MM.1S (cell line): ENCODE measurements at regions not wholly inside any gene's neighbourhood (a gene's known extent, or its start where the extent isn't known, plus 50 kb on each side); places are given as distances from the start of the nearest gene placed in this dataset.

ENCODE experiments used
- DNase-seq: peaks from one replicate; pipeline ENCODE4 v3.0.0-alpha.2; 2015
- H2AFZ ChIP-seq: fragments of 300-600 bp; sonication (generic); 2 replicates; pipeline ENCODE4 v1.6.0; 2016; ENCODE audit warnings: antibody characterized with exemption, low read length
- H3F3A ChIP-seq: fragments of 300-600 bp; sonication (generic); 2 replicates; pipeline ENCODE4 v1.6.1; 2016; ENCODE audit warnings: mild to moderate bottlenecking, antibody characterized with exemption, low read length, moderate library complexity, mixed read lengths; ENCODE audit not compliant: insufficient read depth
- H3K27ac ChIP-seq: fragments of 300-600 bp; sonication (generic); 2 replicates; pipeline ENCODE4 v1.5.1; 2016; ENCODE audit warnings: mild to moderate bottlenecking, low read length
- H3K27me3 ChIP-seq: fragments of 300-600 bp; sonication (generic); replicated peaks from 2 replicates; pipeline ENCODE4 v1.6.0; 2016; ENCODE audit warnings: low read length; ENCODE audit not compliant: insufficient read depth
- H3K36me3 ChIP-seq: fragments of 300-600 bp; sonication (generic); replicated peaks from 2 replicates; pipeline ENCODE4 v1.6.1; 2016; ENCODE audit warnings: mild to moderate bottlenecking, low read length, mixed read lengths; ENCODE audit not compliant: insufficient read depth
- H3K4me1 ChIP-seq: fragments of 300-600 bp; sonication (generic); 2 replicates; pipeline ENCODE4 v1.6.1; 2016; ENCODE audit warnings: low read length, mixed read lengths
- H3K4me2 ChIP-seq: fragments of 300-600 bp; sonication (generic); 2 replicates; pipeline ENCODE4 v1.6.0; 2016; ENCODE audit warnings: low read depth, low read length
- H3K4me3 ChIP-seq: fragments of 300-600 bp; sonication (generic); 2 replicates; pipeline ENCODE4 v1.5.1; 2016; ENCODE audit warnings: low read length, mixed read lengths
- H3K79me2 ChIP-seq: fragments of 300-600 bp; sonication (generic); 2 replicates; pipeline ENCODE4 v1.6.1; 2016; ENCODE audit warnings: mixed run types, low read length, mixed read lengths
- H3K9ac ChIP-seq: fragments of 300-600 bp; sonication (generic); 2 replicates; pipeline ENCODE4 v1.6.1; 2016; ENCODE audit warnings: low read length, mixed read lengths
- H3K9me2 ChIP-seq: fragments of 300-600 bp; sonication (generic); replicated peaks from 2 replicates; pipeline ENCODE4 v1.6.1; 2016; ENCODE audit warnings: mild to moderate bottlenecking, low read length, mixed read lengths; ENCODE audit not compliant: insufficient read depth
- H3K9me3 ChIP-seq: fragments of 300-600 bp; sonication (generic); replicated peaks from 2 replicates; pipeline ENCODE4 v1.6.1; 2016; ENCODE audit warnings: mild to moderate bottlenecking, low read length, mixed read lengths; ENCODE audit not compliant: insufficient read depth
- H4K20me1 ChIP-seq: fragments of 300-600 bp; sonication (generic); 2 replicates; pipeline ENCODE4 v1.6.1; 2016; ENCODE audit warnings: mild to moderate bottlenecking, low read length, moderate library complexity, mixed read lengths; ENCODE audit not compliant: insufficient read depth
- CTCF ChIP-seq: fragments of 300-600 bp; sonication (generic); IDR thresholded peaks from 2 replicates; pipeline ENCODE4 v1.5.1; 2016; ENCODE audit warnings: antibody characterized with exemption, low read length, mixed read lengths
- EZH2 ChIP-seq: fragments of 300-600 bp; sonication (generic); optimal IDR thresholded peaks from 2 replicates; pipeline ENCODE3; 2017; ENCODE audit warnings: low read depth, mild to moderate bottlenecking, antibody characterized with exemption, low read length, mixed read lengths
- EZH2phosphoT487 ChIP-seq: fragments of 300-600 bp; sonication (generic); IDR thresholded peaks from 2 replicates; pipeline ENCODE4 v1.6.1; 2018; ENCODE audit warnings: antibody characterized with exemption, low read length

- no peak overlapping the region for H2AFZ ChIP-seq
- no peak overlapping the region for H3K4me2 ChIP-seq
- no peaks in the 10 kb centered on the region for H3K4me1 ChIP-seq
- H3K9ac ChIP-seq: no peak overlapping the region
- no peak overlapping the region for H3K4me3 ChIP-seq
- H3K27me3 ChIP-seq: no peaks in the 10 kb centered on the region
- DNase-seq: no peak
- no peaks in the 10 kb centered on the region for H4K20me1 ChIP-seq
- no peaks in the 10 kb centered on the region for H3K36me3 ChIP-seq
- H3K79me2 ChIP-seq: no peaks in the 10 kb centered on the region
- H3F3A ChIP-seq: no peaks in the 10 kb centered on the region
- H3K9me3 ChIP-seq: no peaks in the 10 kb centered on the region
- H3K27ac ChIP-seq: no peak overlapping the region
- no peaks in the 10 kb centered on the region for H3K9me2 ChIP-seq
- no peak for TF ChIP-seq EZH2
- no peak for TF ChIP-seq EZH2phosphoT487
- TF ChIP-seq CTCF: no peak
Observed at GRCh38 chr5:120150770-120151169, 313.3 kb upstream of the PRR16 start.

- Histone ChIP-seq H3F3A (no peaks in the 10 kb centered on the region), H3K4me2 (no peak overlapping the region), H3K9me3 (no peaks in the 10 kb centered on the region), H3K27ac (no peak overlapping the region), H3K36me3 (no peaks in the 10 kb centered on the region), H4K20me1 (no peaks in the 10 kb centered on the region), H2AFZ (no peak overlapping the region), H3K4me3 (no peak overlapping the region), H3K9me2 (no peaks in the 10 kb centered on the region), H3K4me1 (no peaks in the 10 kb centered on the region), H3K79me2 (no peaks in the 10 kb centered on the region), H3K27me3 (no peaks in the 10 kb centered on the region), H3K9ac (no peak overlapping the region)
- TF ChIP-seq CTCF (no peak), EZH2 (no peak), EZH2phosphoT487 (no peak)
- no peak for DNase-seq
Observed at GRCh38 chr5:120151181-120151580, 312.9 kb upstream of the PRR16 start.

- no peaks in the 10 kb centered on the region for H3K9me2 ChIP-seq
- no peaks in the 10 kb centered on the region for H3F3A ChIP-seq
- no peaks in the 10 kb centered on the region for H4K20me1 ChIP-seq
- H3K27me3 ChIP-seq: no peaks in the 10 kb centered on the region
- no peaks in the 10 kb centered on the region for H3K36me3 ChIP-seq
- no peak overlapping the region for H3K27ac ChIP-seq
- no peaks in the 10 kb centered on the region for H3K79me2 ChIP-seq
- H3K9ac ChIP-seq: no peak overlapping the region
- no peaks in the 10 kb centered on the region for H3K9me3 ChIP-seq
- TF ChIP-seq EZH2 (no peak), CTCF (no peak), EZH2phosphoT487 (no peak)
- no peak overlapping the region for H3K4me3 ChIP-seq
- no peak overlapping the region for H3K4me2 ChIP-seq
- DNase-seq: no peak
- no peak overlapping the region for H2AFZ ChIP-seq
- no peaks in the 10 kb centered on the region for H3K4me1 ChIP-seq
Observed at GRCh38 chr5:120151825-120152224, 312.3 kb upstream of the PRR16 start.

- no peak overlapping the region for H3K9ac ChIP-seq
- H3K4me2 ChIP-seq: no peak overlapping the region
- H3K79me2 ChIP-seq: no peaks in the 10 kb centered on the region
- no peaks in the 10 kb centered on the region for H3K4me1 ChIP-seq
- H3K4me3 ChIP-seq: no peak overlapping the region
- no peaks in the 10 kb centered on the region for H3K9me2 ChIP-seq
- TF ChIP-seq EZH2phosphoT487 (no peak), CTCF (no peak), EZH2 (no peak)
- H3F3A ChIP-seq: no peaks in the 10 kb centered on the region
- no peak overlapping the region for H3K27ac ChIP-seq
- no peaks in the 10 kb centered on the region for H3K27me3 ChIP-seq
- no peaks in the 10 kb centered on the region for H3K9me3 ChIP-seq
- no peaks in the 10 kb centered on the region for H3K36me3 ChIP-seq
- DNase-seq: no peak
- H2AFZ ChIP-seq: no peak overlapping the region
- no peaks in the 10 kb centered on the region for H4K20me1 ChIP-seq
Observed at GRCh38 chr5:120152472-120152871, 311.6 kb upstream of the PRR16 start.
